T-helper 1 cell treated with Interleukin-12 subunit alpha and Interleukin-12 subunit beta and Interleukin-4 antibody, amounts not matched to agents 30 ng/mL and 1 ng/mL, for 36 hours (primary cell): ENCODE measurements at regions not wholly inside any gene's neighbourhood (a gene's known extent, or its start where the extent isn't known, plus 50 kb on each side); places are given as distances from the start of the nearest gene placed in this dataset.
"Not testable (repeated sequence)": the region's sequence is repeated elsewhere in the genome, so short reads cannot be mapped to it uniquely, and the experiment has no call there.

Experiments used
- intact Hi-C: fragments of 100-400 bp; cut with micrococcal nuclease; formaldehyde crosslinking; loops from one replicate; pipeline ENCODE4 v1.15.1; 2024

GRCh38 chr15:26083457-26083856 is 220.3 kb upstream of the ATP10A start:
- intact Hi-C loops, result loop anchor here (5.0 to 10.0 kb wide), 2 partner anchors 389 to 1126 kb away; no protein-coding TSS in a partner anchor

- intact Hi-C loops, result loop anchor here (1.0 to 10.0 kb wide), 5 partner anchors 219 to 1125 kb away; partner anchors contain the start of genes ATP10A and UBE3A
These were observed 219.3 kb upstream of the ATP10A start for GRCh38 chr15:26082221-26083109.

- intact Hi-C loops, result loop anchor here (1.0 to 10.0 kb wide), 5 partner anchors 218 to 1124 kb away; partner anchors contain the start of genes ATP10A and UBE3A
These were observed 218.7 kb upstream of the ATP10A start for GRCh38 chr15:26081758-26082220.

- intact Hi-C loops, result no loop called here
These were observed 212.6 kb upstream of the ATP10A start for GRCh38 chr15:26075770-26076169.

GRCh38 chr15:26073430-26074333 is 210.6 kb upstream of the ATP10A start:
- intact Hi-C loops, result no loop called here

- intact Hi-C loops, result no loop called here
These were observed 207.0 kb upstream of the ATP10A start for GRCh38 chr15:26070095-26070532.

DNA sequence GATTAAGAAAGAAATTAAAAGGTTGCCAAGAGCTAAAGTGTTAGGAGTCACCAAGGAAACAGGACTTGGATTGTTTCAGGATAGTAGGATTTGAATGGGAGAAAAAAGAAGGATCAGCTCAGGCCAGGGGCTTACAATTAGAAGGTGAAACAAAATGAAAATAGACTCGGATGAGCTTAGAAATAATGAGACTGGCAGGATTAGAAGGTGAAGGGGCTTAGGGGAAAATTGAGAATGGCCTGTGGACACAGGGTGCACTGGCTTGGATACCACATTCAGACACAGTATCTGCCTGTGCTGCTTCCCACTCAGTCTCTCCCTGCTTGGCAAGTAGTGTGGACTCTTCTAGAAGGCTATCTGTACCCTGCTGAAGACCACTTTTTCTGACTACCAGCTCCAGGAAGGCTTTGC is 206.1 kb upstream of the ATP10A start:
- intact Hi-C loops, result no loop called here

- intact Hi-C loops, result no loop called here
These were observed 203.8 kb upstream of the ATP10A start for GRCh38 chr15:26066896-26067295.

DNA sequence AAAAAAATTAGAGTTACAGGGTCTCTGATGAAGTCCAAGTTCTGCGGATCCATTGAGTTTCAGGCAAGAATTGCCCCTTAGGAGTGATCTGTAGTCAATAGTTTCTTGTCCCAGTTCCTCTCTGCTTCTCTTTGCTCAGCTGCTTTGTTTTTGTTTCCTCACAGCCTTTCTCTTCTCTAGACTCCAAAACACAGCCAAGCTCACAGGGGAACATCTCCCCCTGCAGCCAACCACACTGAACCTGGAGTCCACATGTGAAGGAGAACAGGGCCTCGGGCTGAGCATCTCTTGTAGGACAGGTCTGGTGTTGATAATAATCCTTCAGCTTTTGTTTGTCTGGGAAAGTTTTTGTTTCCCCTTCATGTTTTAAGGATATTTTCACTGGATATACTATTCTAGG is 202.6 kb upstream of the ATP10A start:
- intact Hi-C loops, result no loop called here

GRCh38 chr15:26061248-26061647 is 198.1 kb upstream of the ATP10A start:
- intact Hi-C loops, result no loop called here

- intact Hi-C loops, result not testable (repeated sequence)
These were observed 193.6 kb upstream of the ATP10A start for GRCh38 chr15:26056766-26057165.

DNA sequence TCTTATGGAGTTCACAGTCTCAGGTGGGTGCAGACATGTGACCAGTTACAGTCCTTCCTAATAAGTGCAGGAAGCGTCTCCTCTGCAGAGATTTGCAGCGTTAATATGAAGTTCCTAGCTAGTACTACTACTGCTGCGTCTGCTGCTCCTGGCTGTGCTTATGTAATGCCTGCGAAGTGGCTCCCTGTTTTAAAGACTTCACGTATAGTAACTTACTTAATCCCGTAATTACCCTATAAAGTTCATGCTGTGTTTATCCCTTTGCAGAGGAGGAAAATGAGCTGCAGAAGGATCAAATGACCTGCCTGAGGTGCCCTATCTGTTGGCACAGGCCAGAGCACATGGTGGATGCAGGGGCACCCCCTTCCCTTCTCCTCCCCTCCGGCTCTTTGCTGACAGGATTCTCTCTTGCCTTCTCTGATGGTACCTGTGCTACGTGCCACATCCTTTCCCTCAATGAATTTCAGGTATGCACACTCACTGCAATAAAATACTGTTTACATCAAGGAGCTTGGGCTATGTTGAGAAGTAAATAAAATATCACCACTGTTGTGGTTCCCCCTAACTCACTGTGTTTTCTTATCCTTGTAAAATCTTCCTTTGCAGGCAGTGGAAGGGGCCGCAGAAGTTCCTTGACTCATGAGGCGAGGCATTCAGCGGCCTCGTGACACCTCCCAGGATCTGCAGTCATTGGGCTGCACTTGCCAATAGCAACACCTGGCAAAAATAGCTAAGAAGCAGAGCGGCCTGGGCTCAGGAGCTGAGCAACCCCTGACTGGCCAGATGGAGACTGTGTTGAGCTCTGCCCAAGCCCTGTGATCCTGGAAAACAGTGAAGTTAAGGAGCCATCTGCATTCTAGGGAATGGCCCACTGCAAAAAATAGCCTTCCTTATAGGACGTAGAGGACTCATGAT is 188.9 kb upstream of the ATP10A start:
- intact Hi-C loops, result no loop called here

DNA sequence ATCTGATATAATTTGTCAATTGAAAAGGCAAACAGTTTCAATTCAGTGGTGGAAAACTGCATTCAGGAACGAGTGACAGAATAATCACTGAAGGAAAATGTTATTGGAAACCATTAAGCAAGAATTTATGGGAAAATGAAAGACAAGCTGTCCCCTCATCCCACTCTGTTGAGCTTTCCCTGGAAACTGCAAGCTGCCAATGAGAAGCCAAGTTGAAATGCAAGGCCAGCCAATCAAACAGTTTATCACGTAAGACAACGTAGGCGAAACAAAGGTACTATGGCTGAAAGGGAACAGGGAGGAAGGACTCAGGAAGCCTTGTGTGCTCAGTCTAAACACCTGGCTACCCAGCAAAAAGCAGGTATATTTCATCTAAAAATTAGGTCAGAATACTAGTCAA is 187.9 kb upstream of the ATP10A start:
- intact Hi-C loops, result no loop called here

DNA sequence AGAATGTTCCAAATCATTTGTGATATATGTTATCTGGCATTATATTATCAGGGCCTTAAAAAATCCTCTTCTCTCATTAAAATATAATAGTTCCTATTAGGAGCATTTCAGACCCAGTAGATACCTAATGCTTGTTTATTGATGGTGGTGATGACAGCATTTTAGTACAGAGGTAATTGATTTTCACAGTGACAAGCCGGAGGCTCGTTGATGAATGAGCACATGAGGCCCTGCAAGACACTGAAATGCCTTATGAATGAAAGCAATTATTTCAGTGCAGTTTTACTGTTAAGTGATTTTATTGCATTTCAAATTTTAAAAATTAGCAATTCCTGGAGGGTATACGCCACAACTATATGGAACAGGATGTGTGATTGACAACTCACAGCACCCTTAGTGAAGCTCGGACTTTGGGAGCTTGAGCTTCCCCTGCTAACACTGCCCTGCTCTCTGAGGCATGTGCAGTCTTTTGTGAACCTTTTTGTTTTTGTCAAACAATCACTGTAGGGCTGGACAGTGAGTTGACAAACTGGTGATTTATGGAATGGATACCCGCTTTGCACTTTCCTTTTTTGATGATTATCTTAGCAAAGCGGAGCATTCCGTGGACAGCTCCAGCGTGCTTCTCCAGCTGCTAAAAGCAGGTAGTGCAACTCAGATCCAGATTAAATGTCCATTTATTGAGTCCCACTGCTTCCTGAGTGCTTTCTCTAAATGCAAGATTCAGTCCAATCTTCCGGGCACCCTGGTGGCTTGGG is 187.0 kb upstream of the ATP10A start:
- intact Hi-C loops, result no loop called here

- intact Hi-C loops, result no loop called here
These were observed 185.5 kb upstream of the ATP10A start for GRCh38 chr15:26048669-26049068.

DNA sequence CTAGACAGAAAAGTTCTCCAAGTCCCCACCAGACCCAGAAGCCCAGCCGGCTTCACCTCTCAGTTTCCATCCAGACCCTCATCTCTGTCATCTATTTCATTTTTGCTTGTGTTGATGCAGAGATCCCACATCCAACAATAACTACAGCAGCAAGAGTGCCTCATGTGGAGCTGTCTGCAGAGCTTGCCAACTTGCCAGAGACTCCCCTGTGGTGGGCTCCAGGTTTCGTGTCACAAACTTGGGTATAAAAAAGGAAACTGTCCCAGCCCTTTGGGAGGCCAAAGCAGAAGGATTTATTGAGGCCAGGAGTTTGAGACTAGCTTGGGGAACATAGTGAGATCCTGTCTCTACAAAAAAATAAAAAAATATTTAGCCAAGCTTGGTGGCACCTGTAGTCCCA is 182.4 kb upstream of the ATP10A start:
- intact Hi-C loops, result no loop called here

- intact Hi-C loops, result no loop called here
These were observed 179.9 kb upstream of the ATP10A start for GRCh38 chr15:26043018-26043417.

GRCh38 chr15:26038693-26039092 is 175.6 kb upstream of the ATP10A start:
- intact Hi-C loops, result no loop called here

DNA sequence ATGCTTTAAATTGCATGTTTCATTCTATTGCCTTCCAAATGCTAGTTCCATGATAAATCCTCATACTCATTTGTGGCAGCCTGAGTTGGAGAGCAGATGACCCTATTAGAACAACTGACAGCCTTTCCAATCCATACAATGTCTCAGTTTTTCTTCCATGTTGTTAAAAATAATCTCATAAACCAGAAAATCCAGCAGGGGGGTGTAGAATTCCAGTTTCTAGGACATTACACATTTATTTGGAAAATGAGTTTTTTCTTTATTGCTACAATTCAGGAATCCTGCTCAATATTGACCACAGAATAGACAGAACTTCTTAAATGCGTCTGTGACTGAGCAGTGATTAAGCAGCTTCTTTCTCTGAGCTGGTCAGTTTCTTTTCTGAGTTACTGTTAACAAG is 174.2 kb upstream of the ATP10A start:
- intact Hi-C loops, result no loop called here

- intact Hi-C loops, result no loop called here
These were observed 170.4 kb upstream of the ATP10A start for GRCh38 chr15:26033493-26033892.
